GM12873 (cell line): ENCODE measurements at regions not wholly inside any gene's neighbourhood (a gene's known extent, or its start where the extent isn't known, plus 50 kb on each side); places are given as distances from the start of the nearest gene placed in this dataset.

Experiments
- CTCF ChIP-seq: IDR thresholded peaks from 2 replicates; pipeline ENCODE4 v1.5.1; 2012; ENCODE audit warnings: low read depth, mild to moderate bottlenecking, moderate library complexity, low read length, control low read depth; ENCODE audit not compliant: insufficient read depth; ENCODE audit errors: missing control alignments

GRCh38 chr3:30982416-30983075 is 88.1 kb upstream of the GADL1 start:
- TF ChIP-seq CTCF = no peak

GRCh38 chr3:30984855-30985749 is 90.6 kb upstream of the GADL1 start:
- no peak for TF ChIP-seq CTCF

- TF ChIP-seq CTCF = no peak
Measured at GRCh38 chr3:30986551-30986950, 92.1 kb upstream of the GADL1 start.

GRCh38 chr3:30988769-30989168 is 94.3 kb upstream of the GADL1 start:
- no peak for TF ChIP-seq CTCF

- TF ChIP-seq CTCF = no peak
Measured at GRCh38 chr3:30989276-30990030, 95.0 kb upstream of the GADL1 start.

GRCh38 chr3:30996467-30996866 is 102.0 kb upstream of the GADL1 start:
- TF ChIP-seq CTCF = no peak

- TF ChIP-seq CTCF = no peak
Measured at GRCh38 chr3:31002730-31003129, 108.3 kb upstream of the GADL1 start.
